Mesenchymal stem cell (in vitro differentiated cells and primary cell): ENCODE measurements at regions not wholly inside any gene's neighbourhood (a gene's known extent, or its start where the extent isn't known, plus 50 kb on each side); places are given as distances from the start of the nearest gene placed in this dataset.
"Not testable (repeated sequence)": the region's sequence is repeated elsewhere in the genome, so short reads cannot be mapped to it uniquely, and the experiment has no call there.

Experiments used
- DNase-seq: peaks from one replicate; pipeline ENCODE4 v3.0.0-alpha.2; 2013
- H2AFZ ChIP-seq: one replicate; pipeline ENCODE4 v1.6.1; 2013; ENCODE audit warnings: low read depth, mild to moderate bottlenecking, control low read depth, inconsistent platforms, low read length, moderate library complexity
- H2AK5ac ChIP-seq: 2 replicates; pipeline ENCODE4 v1.6.1; 2013; ENCODE audit warnings: low read length, moderate library complexity, mild to moderate bottlenecking, inconsistent platforms; ENCODE audit not compliant: severe bottlenecking
- H2BK120ac ChIP-seq: one replicate; pipeline ENCODE4 v1.6.1; 2013; ENCODE audit warnings: low read depth, mild to moderate bottlenecking, inconsistent platforms, low read length, moderate library complexity
- H2BK12ac ChIP-seq, 2 experiments: one replicate each; pipeline ENCODE4 v1.6.1; 2013; ENCODE audit warnings: inconsistent platforms in 2 of 2, low read length in 2 of 2, mild to moderate bottlenecking in 2 of 2, moderate library complexity in 2 of 2, control low read depth in 1 of 2
- H2BK15ac ChIP-seq: one replicate; pipeline ENCODE4 v1.6.1; 2013; ENCODE audit warnings: mild to moderate bottlenecking, low read depth, inconsistent platforms; ENCODE audit not compliant: poor library complexity, severe bottlenecking
- H2BK5ac ChIP-seq: 2 replicates; pipeline ENCODE4 v1.6.1; 2013; ENCODE audit warnings: low read depth, mild to moderate bottlenecking, low read length, control low read depth, inconsistent platforms; ENCODE audit not compliant: poor library complexity, severe bottlenecking
- H3K14ac ChIP-seq, 2 experiments: one replicate each; pipeline ENCODE4 v1.6.1; 2013; ENCODE audit warnings: inconsistent platforms in 2 of 2, low read length in 2 of 2, control low read depth in 1 of 2, mild to moderate bottlenecking in 1 of 2, moderate library complexity in 1 of 2
- H3K18ac ChIP-seq, 2 experiments: one replicate each; pipeline ENCODE4 v1.6.1; 2013; ENCODE audit warnings: inconsistent platforms in 2 of 2, low read length in 2 of 2, control low read depth in 1 of 2, low read depth in 1 of 2, mild to moderate bottlenecking in 1 of 2
- H3K23ac ChIP-seq, 2 experiments: one replicate each; pipeline ENCODE4 v1.6.1; 2013; ENCODE audit warnings: inconsistent platforms in 2 of 2, low read length in 2 of 2, mild to moderate bottlenecking in 2 of 2, moderate library complexity in 2 of 2, control low read depth in 1 of 2
- H3K27ac ChIP-seq: 2 replicates; pipeline ENCODE4 v1.5.1; 2013; ENCODE audit warnings: mild to moderate bottlenecking, moderate library complexity, low read length, control low read depth, inconsistent platforms; ENCODE audit not compliant: poor library complexity, severe bottlenecking
- H3K27me3 ChIP-seq, 2 experiments: 2 replicates each; pipeline versions ENCODE4 v1.6.1 to v1.7.0; 2013; ENCODE audit warnings: low read length in 2 of 2, mild to moderate bottlenecking in 2 of 2, moderate library complexity in 2 of 2, control low read depth in 1 of 2, inconsistent platforms in 1 of 2; ENCODE audit not compliant: control insufficient read depth in 1 of 2, insufficient read depth in 1 of 2
- H3K36me3 ChIP-seq, 2 experiments: 2 replicates each; pipeline versions ENCODE4 v1.6.1 to v1.7.0; 2013; ENCODE audit warnings: low read length in 2 of 2, control low read depth in 1 of 2, inconsistent platforms in 1 of 2, low read depth in 1 of 2, mild to moderate bottlenecking in 1 of 2; ENCODE audit not compliant: insufficient read depth in 2 of 2, control insufficient read depth in 1 of 2
- H3K4ac ChIP-seq, 2 experiments: one replicate each; pipeline ENCODE4 v1.6.1; 2013; ENCODE audit warnings: inconsistent platforms in 2 of 2, low read length in 2 of 2, mild to moderate bottlenecking in 2 of 2, moderate library complexity in 2 of 2, control low read depth in 1 of 2, low read depth in 1 of 2
- H3K4me1 ChIP-seq: 2 replicates; pipeline ENCODE4 v1.6.1; 2013; ENCODE audit warnings: low read depth, low read length, control low read depth; ENCODE audit not compliant: control insufficient read depth, insufficient read depth
- H3K4me2 ChIP-seq: 2 replicates; pipeline ENCODE4 v1.6.1; 2013; ENCODE audit warnings: low read length, mild to moderate bottlenecking, inconsistent platforms; ENCODE audit not compliant: poor library complexity, severe bottlenecking
- H3K4me3 ChIP-seq, 2 experiments: 2 replicates each; pipeline versions ENCODE4 v1.5.1 to v1.7.0; 2013; ENCODE audit warnings: low read length in 2 of 2, mild to moderate bottlenecking in 2 of 2, control low read depth in 1 of 2, low read depth in 1 of 2; ENCODE audit not compliant: insufficient read depth in 1 of 2
- H3K79me1 ChIP-seq: replicated peaks from 2 replicates; pipeline ENCODE4 v1.6.1; 2013; ENCODE audit warnings: mild to moderate bottlenecking, control low read depth, low read length, inconsistent platforms; ENCODE audit not compliant: poor library complexity, severe bottlenecking
- H3K9ac ChIP-seq: 2 replicates; pipeline ENCODE4 v1.7.0; 2013; ENCODE audit warnings: mild to moderate bottlenecking, low read length, moderate library complexity
- H3K9me3 ChIP-seq: 2 replicates; pipeline ENCODE4 v1.7.0; 2013; ENCODE audit warnings: mild to moderate bottlenecking, low read length; ENCODE audit not compliant: control insufficient read depth
- H4K8ac ChIP-seq: one replicate; pipeline ENCODE4 v1.6.1; 2013; ENCODE audit warnings: inconsistent platforms, mild to moderate bottlenecking, low read length, moderate library complexity
- H4K91ac ChIP-seq: one replicate; pipeline ENCODE4 v1.6.1; 2013; ENCODE audit warnings: mild to moderate bottlenecking, low read length, inconsistent platforms
- WGBS: methylation state at CpG from one replicate; pipeline ENCODE4 v1.1.7; 2013; ENCODE audit warnings: mixed read lengths; 5-methylcytosine and 5-hydroxymethylcytosine counted together

DNA sequence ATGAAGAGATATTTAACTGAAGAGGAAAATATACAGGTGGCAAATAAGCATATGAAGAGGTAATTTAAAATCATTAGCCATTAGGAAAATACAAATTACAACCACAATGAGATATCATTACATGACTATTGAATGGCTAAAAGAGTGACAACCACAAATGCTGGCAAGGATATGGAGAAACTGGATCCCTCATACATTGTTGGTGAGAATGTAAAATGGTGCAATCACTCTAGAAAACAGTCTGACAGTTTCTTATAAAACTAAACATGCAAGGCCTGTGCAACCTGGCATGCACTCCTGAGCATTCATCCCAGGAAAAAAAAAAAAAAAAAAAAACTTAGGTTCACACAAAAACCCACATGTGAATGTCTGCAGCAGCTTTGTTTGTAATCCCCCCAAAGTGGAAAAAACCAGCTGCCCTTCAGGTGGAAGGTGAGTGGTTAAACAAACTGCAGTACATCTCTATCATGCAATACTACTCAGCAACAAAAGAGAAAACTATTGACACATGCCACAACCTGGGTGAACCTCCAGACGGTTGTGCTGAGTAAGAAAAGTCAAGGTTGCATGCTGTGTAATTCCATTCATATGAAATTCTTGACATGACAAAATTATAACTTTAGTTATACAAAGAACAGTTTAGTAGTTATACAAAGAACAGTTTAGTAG, 189.2 kb upstream of the IRF2BP2 start:
- H3K14ac ChIP-seq, H3K23ac ChIP-seq, H3K4ac ChIP-seq, H3K4me3 ChIP-seq, H3K9ac ChIP-seq, H3K36me3 ChIP-seq, H2AFZ ChIP-seq, DNase-seq, H2BK12ac ChIP-seq, H2BK15ac ChIP-seq, H3K4me2 ChIP-seq, H3K4me1 ChIP-seq, H4K8ac ChIP-seq, H3K9me3 ChIP-seq, H2BK5ac ChIP-seq, H3K79me1 ChIP-seq, H2AK5ac ChIP-seq, H3K18ac ChIP-seq, H4K91ac ChIP-seq, H3K27ac ChIP-seq, H2BK120ac ChIP-seq, H3K27me3 ChIP-seq: not testable (repeated sequence)
- WGBS = no CpG with 5 or more reads among the region's 1 CpG

DNA sequence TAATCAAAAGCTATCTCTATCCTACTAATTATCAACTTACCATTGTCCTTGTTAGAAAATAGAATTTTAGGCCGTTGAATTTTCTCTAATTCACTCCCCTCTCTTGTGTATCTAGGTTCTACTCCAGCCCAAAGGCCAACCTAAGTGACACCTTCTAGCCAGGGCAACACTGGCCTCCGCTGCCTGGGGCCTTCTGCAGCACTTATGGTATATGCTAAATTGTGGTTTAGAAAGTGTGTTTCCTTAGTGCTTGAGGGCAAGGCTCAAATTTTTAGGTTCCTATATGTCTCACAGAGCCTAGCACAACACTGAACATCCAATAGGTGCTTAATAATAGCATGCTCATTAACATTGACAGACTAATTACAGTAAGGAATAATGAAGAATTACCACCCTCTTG, 187.2 kb upstream of the IRF2BP2 start:
- H3K27ac ChIP-seq, H3K23ac ChIP-seq, H2AFZ ChIP-seq, H3K4me3 ChIP-seq, H2BK5ac ChIP-seq, H3K36me3 ChIP-seq, H3K14ac ChIP-seq, H2BK12ac ChIP-seq, H3K9me3 ChIP-seq, H3K4me2 ChIP-seq, H4K91ac ChIP-seq, H2BK15ac ChIP-seq, H2BK120ac ChIP-seq, H3K18ac ChIP-seq, H3K4me1 ChIP-seq, H2AK5ac ChIP-seq, H3K79me1 ChIP-seq, H4K8ac ChIP-seq, H3K27me3 ChIP-seq, DNase-seq, H3K4ac ChIP-seq, H3K9ac ChIP-seq: not testable (repeated sequence)
- no CpG with 5 or more reads among the region's 2 CpGs for WGBS

DNA sequence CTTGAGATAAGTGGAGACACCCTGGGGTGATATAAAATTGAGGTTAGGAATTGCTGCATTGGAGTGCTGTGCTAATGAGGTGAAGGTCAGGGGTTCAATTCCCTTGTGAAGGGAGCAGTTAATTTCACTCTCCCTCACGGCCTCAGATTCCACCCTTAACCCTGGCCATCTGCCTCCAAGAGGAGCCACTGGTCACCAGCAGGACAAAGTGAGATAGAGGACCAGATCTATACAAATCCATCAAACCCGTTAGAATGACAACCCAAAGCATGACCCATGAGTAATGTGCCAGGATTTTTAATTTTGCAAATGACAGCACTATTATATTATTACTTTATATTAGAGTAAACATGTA, 186.4 kb upstream of the IRF2BP2 start:
- WGBS = no CpG with 5 or more reads among the region's 2 CpGs
- not testable (repeated sequence) for H3K4me1 ChIP-seq, H3K4me3 ChIP-seq

DNA sequence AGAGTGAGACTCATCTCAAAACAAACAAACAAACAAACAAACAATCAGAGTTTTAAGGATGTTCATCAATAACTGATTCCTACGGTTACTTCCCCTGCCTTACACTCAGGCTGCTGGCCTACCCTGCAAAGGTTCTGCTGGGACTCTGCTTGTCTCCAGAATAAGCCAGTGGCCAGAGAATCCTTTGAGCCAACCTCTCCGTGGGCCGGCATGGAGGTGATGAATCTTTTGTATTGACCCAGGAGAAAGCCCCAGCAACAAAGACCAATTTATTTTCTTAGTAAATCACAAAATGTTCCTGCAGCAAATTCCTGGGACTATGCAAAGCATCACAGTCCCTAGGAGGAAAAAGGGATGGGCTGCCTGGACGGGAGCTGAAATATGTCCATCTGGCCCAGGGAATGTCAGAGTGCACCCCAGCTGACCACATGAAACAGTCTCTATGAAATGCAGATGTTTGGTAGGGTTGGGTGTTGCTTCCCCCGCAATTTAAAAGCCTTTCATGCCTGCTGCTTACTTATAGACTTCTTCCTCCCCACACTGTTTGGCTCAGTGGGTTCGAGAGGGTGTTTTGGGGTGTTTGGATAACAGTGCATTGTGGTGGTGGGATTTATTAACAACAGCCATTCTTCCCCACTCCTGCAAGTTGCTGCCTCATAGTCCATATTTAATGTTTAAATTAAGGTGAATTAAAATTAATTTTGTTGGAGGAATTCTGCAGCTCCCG, 185.9 kb upstream of the IRF2BP2 start:
- not testable (repeated sequence) for H3K9me3 ChIP-seq, H2BK5ac ChIP-seq, H4K91ac ChIP-seq, H2AK5ac ChIP-seq, H2BK15ac ChIP-seq, H3K27me3 ChIP-seq, H3K4me3 ChIP-seq, H3K4ac ChIP-seq, H3K36me3 ChIP-seq, H3K14ac ChIP-seq, H2BK120ac ChIP-seq, H3K23ac ChIP-seq, H3K79me1 ChIP-seq, H3K18ac ChIP-seq, H3K27ac ChIP-seq, H3K4me1 ChIP-seq, H3K4me2 ChIP-seq, H3K9ac ChIP-seq, H2BK12ac ChIP-seq, H4K8ac ChIP-seq
- peak overlapping the region; percentile 42 for H2AFZ ChIP-seq
- WGBS = 55% methylated on average over 2 of the region's 7 CpGs
- peak; percentile 16 for DNase-seq

More for the DNA sequence above, 186.4 kb upstream of the IRF2BP2 start:
- H3K27me3 ChIP-seq, H3K79me1 ChIP-seq, H2BK15ac ChIP-seq, H2AFZ ChIP-seq, H2BK12ac ChIP-seq, H3K14ac ChIP-seq, H3K4me2 ChIP-seq, H3K4ac ChIP-seq, H4K8ac ChIP-seq, H3K23ac ChIP-seq, H3K36me3 ChIP-seq, DNase-seq, H3K18ac ChIP-seq, H3K27ac ChIP-seq, H3K9me3 ChIP-seq, H2AK5ac ChIP-seq, H4K91ac ChIP-seq, H3K9ac ChIP-seq, H2BK5ac ChIP-seq, H2BK120ac ChIP-seq: not testable (repeated sequence)
